Stomach (tissue), 8 donors: ENCODE measurements at regions not wholly inside any gene's neighbourhood (a gene's known extent, or its start where the extent isn't known, plus 50 kb on each side); places are given as distances from the start of the nearest gene placed in this dataset.
"Not testable (repeated sequence)": the region's sequence is repeated elsewhere in the genome, so short reads cannot be mapped to it uniquely, and the experiment has no call there.

Experiments used
- DNase-seq, 2 donors: peaks; one replicate each; pipeline versions ENCODE4 v3.0.0 to v3.0.0-alpha.2; 2013 to 2019
- H3K27ac ChIP-seq, 5 donors: fragments of 200-600 bp in 4 of 5; sonication (generic) in 4 of 5; one replicate each; pipeline ENCODE4 v1.5.1; 2013 to 2019; ENCODE audit warnings: mild to moderate bottlenecking in 1 of 5, moderate library complexity in 1 of 5
- H3K27me3 ChIP-seq, 3 donors: fragments of 200-600 bp; sonication (generic); one replicate each; pipeline ENCODE4 v1.5.1; 2017 to 2019; ENCODE audit warnings: mixed run types in 1 of 3
- H3K36me3 ChIP-seq, 4 donors: fragments of 200-600 bp; sonication (generic); 1 replicate in 3 of 4; 2 replicates in 1 of 4; pipeline ENCODE4 v1.5.1; 2016 to 2019
- H3K4me1 ChIP-seq, 4 donors: fragments of 200-600 bp; sonication (generic); one replicate each; pipeline ENCODE4 v1.5.1; 2016 to 2019
- H3K4me3 ChIP-seq, 4 donors: fragments of 200-600 bp; sonication (generic) in 3 of 4; one replicate each; pipeline ENCODE4 v1.5.1; 2016 to 2019; ENCODE audit warnings: mild to moderate bottlenecking in 1 of 4
- H3K9me3 ChIP-seq, 4 donors: fragments of 200-600 bp; sonication (generic); one replicate each; pipeline ENCODE4 v1.5.1; 2016 to 2019
- CTCF ChIP-seq, 7 experiments: fragments of 450-650 bp in 4 of 7; fragments of 200-600 bp in 3 of 7; sonication (generic) in 3 of 7; IDR thresholded peaks; one replicate each; pipeline ENCODE4 v1.5.1; 2016 to 2019; ENCODE audit warnings: antibody characterized with exemption in 7 of 7, control low read depth in 2 of 7, mild to moderate bottlenecking in 1 of 7
- EP300 ChIP-seq: sonication (generic); formaldehyde crosslinking; IDR thresholded peaks from one replicate; pipeline ENCODE4 v1.6.1; 2017; ENCODE audit warnings: antibody characterized with exemption
- POLR2A ChIP-seq, 4 donors: fragments of 450-650 bp; IDR thresholded peaks; one replicate each; pipeline ENCODE4 v1.6.1; 2016; ENCODE audit warnings: antibody characterized with exemption in 4 of 4, control low read depth in 2 of 4, mild to moderate bottlenecking in 1 of 4, moderate library complexity in 1 of 4
- POLR2AphosphoS5 ChIP-seq, 3 donors: sonication (generic); formaldehyde crosslinking; IDR thresholded peaks; one replicate each; pipeline ENCODE4 v1.6.1; 2016; ENCODE audit warnings: antibody characterized with exemption in 3 of 3
- WGBS, 5 donors: extraction: QIAGEN DNeasy Blood & Tissue Kit in 3 of 5; methylation state at CpG; one replicate each; pipeline versions ENCODE4 v1.1.5 to v1.1.7; 2013 to 2018; 5-methylcytosine and 5-hydroxymethylcytosine counted together
- intact Hi-C: fragments of 100-400 bp; cut with DNase I; formaldehyde crosslinking; loops from one replicate; pipeline ENCODE4 v1.15.1; 2023; ENCODE audit warnings: low total_unique reads
- donor health status: healthy with polysubstance abuse.
- donor health status: Bipolar disorder and iron deficiency.
- donor health status: healthy.

DNA sequence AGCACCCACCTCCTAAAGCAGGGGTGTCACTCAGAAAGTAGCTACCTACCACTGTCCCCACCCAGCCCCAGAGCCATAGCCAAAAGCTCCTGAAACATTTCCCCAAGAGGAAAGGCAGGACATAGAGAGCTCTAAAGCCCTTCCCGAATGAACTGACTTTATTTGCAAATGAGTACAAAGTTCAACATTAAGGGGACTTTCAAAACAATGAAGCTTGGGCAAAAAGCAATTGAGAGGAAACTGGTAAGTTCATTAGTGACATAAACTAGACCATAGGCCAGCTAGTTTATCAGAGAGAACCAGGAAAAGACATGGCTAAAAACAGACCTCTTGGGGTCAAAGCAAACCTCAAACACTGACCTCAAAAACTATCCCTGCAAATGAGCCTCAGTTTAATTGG is 72.7 kb downstream of the IGLL5 start:
- peaks cover 5 to 13% (median 8%) of the 10 kb centered on the region in 4 donors for H3K4me1 ChIP-seq
- no peak for DNase-seq
- 4 to 50% (median 23%) methylated on average over 1 of the region's 1 CpG for WGBS, 5 donors
- no peak overlapping the region for H3K4me3 ChIP-seq
- no peak for TF ChIP-seq POLR2AphosphoS5 (IDR thresholded peaks at IDR 0.05)
- TF ChIP-seq POLR2A (IDR thresholded peaks at IDR 0.05): no peak
- no peak for TF ChIP-seq EP300
- TF ChIP-seq CTCF (IDR thresholded peaks at IDR 0.05): no peak
- H3K36me3 ChIP-seq: no peaks in the 10 kb centered on the region
- intact Hi-C loops: no loop called here
- H3K9me3 ChIP-seq: peaks cover 0 to 7% (median 4%) of the 10 kb centered on the region in 4 donors
- peak overlapping the region in 2 of 5 donors; percentile 20 to 38 for H3K27ac ChIP-seq
- H3K27me3 ChIP-seq: peaks cover 0 to 5% (median 0%) of the 10 kb centered on the region in 3 donors

- DNase-seq: no peak
- Histone ChIP-seq H3K27me3 (no peaks in the 10 kb centered on the region), H3K4me3 (no peak overlapping the region), H3K4me1 (peaks cover 5 to 11% (median 7%) of the 10 kb centered on the region in 4 donors), H3K27ac (no peak overlapping the region), H3K9me3 (peaks cover 0 to 7% (median 4%) of the 10 kb centered on the region in 4 donors), H3K36me3 (no peaks in the 10 kb centered on the region)
- 93 to 100% (median 97%) methylated on average over 1 of the region's 1 CpG for WGBS, 5 donors
- TF ChIP-seq POLR2AphosphoS5 (IDR thresholded peaks at IDR 0.05): no peak
- TF ChIP-seq POLR2A (IDR thresholded peaks at IDR 0.05): no peak
- no peak for TF ChIP-seq CTCF (IDR thresholded peaks at IDR 0.05)
- TF ChIP-seq EP300: no peak
- intact Hi-C loops: no loop called here
Measured at GRCh38 chr22:22961574-22961973, 74.0 kb downstream of the IGLL5 start.

DNA sequence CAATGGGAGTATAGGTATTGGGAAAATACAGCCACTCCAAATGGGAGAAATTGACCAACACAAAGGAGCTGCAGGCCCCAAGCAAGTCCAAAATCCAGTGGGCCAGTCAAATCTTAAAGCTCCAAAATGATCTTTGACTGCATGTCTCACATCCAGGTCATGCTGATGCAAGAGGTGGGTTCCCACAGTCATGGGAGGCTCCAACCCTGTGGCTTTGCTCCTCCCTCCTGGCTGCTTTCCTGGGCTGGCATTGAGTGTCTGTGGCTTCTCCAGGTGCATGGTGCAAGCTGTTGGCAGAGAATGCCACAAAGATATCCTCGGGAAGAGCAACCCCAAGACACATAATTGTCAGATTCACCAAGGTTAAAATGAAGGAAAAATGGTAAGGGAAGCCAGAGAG is 80.8 kb downstream of the IGLL5 start:
- peaks cover 0 to 9% (median 0%) of the 10 kb centered on the region in 3 donors for H3K27me3 ChIP-seq
- no peaks in the 10 kb centered on the region for H3K36me3 ChIP-seq
- DNase-seq: no peak
- H3K27ac ChIP-seq: no peak overlapping the region
- peaks cover 0 to 4% (median 0%) of the 10 kb centered on the region in 4 donors for H3K9me3 ChIP-seq
- H3K4me3 ChIP-seq: no peak overlapping the region
- H3K4me1 ChIP-seq: no peaks in the 10 kb centered on the region
- TF ChIP-seq CTCF (IDR thresholded peaks at IDR 0.05): no peak
- no peak for TF ChIP-seq POLR2A (IDR thresholded peaks at IDR 0.05)
- TF ChIP-seq EP300: no peak
- TF ChIP-seq POLR2AphosphoS5 (IDR thresholded peaks at IDR 0.05): no peak
- WGBS, 5 donors: 53 to 88% (median 67%) methylated on average over 1 of the region's 1 CpG
- intact Hi-C loops: no loop called here

DNA sequence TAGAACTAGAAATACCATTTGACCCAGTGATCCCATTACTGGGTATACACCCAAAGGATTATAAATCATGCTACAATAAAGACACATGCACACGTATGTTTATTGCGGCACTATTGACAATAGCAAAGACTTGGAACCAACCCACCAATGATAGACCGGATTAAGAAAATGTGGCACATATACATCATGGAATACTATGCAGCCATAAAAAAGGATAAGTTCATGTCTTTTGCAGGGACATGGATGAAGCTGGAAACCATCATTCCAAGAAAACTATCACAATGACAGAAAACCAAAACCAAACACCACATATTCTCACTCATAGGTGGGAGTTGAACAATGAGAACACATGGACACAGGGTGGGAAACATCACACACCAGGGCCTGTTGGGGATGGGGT is 85.0 kb downstream of the IGLL5 start:
- H3K36me3 ChIP-seq, H3K4me3 ChIP-seq, H3K27me3 ChIP-seq, DNase-seq, H3K4me1 ChIP-seq, H3K27ac ChIP-seq, H3K9me3 ChIP-seq, intact Hi-C loops: not testable (repeated sequence)
- 62 to 100% (median 66%) methylated on average over 3 of the region's 3 CpGs for WGBS, 5 donors

DNA sequence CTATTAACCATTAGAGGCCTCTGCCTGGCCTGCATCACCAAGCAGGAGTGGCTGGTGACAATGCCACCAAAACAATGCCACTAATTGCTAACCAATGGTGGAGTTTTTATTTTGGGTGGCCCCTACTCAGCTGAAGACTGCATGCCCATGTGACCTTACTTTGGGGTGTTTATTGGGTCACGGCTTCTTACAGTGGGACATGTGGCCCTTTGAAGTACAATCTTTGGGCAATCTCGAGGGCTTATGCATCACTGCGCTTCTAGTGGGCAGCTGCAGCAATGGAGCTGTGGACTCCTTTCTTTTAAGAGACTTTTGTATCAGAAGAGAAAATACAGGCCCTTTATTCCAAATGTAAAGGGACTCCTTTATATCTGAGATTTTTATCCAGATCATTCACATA is 85.7 kb downstream of the IGLL5 start:
- Histone ChIP-seq H3K9me3 (no peaks in the 10 kb centered on the region), H3K27ac (no peak overlapping the region), H3K27me3 (peaks cover 0 to 8% (median 0%) of the 10 kb centered on the region in 3 donors), H3K36me3 (no peaks in the 10 kb centered on the region), H3K4me1 (no peaks in the 10 kb centered on the region), H3K4me3 (no peak overlapping the region)
- intact Hi-C loops: no loop called here
- no peak for TF ChIP-seq CTCF (IDR thresholded peaks at IDR 0.05)
- no peak for TF ChIP-seq EP300
- TF ChIP-seq POLR2A (IDR thresholded peaks at IDR 0.05): no peak
- no peak for DNase-seq
- 87 to 97% (median 93%) methylated on average over 3 of the region's 3 CpGs for WGBS, 5 donors
